Stomach (tissue), 4 donors: ENCODE measurements at regions not wholly inside any gene's neighbourhood (a gene's known extent, or its start where the extent isn't known, plus 50 kb on each side); places are given as distances from the start of the nearest gene placed in this dataset.

Source experiments
- CTCF ChIP-seq, 7 experiments: fragments of 450-650 bp in 4 of 7; fragments of 200-600 bp in 3 of 7; sonication (generic) in 3 of 7; IDR thresholded peaks; one replicate each; pipeline ENCODE4 v1.5.1; 2016 to 2019; ENCODE audit warnings: antibody characterized with exemption in 7 of 7, control low read depth in 2 of 7, mild to moderate bottlenecking in 1 of 7
- POLR2A ChIP-seq, 4 donors: fragments of 450-650 bp; IDR thresholded peaks; one replicate each; pipeline ENCODE4 v1.6.1; 2016; ENCODE audit warnings: antibody characterized with exemption in 4 of 4, control low read depth in 2 of 4, mild to moderate bottlenecking in 1 of 4, moderate library complexity in 1 of 4
- POLR2AphosphoS5 ChIP-seq, 3 donors: sonication (generic); formaldehyde crosslinking; IDR thresholded peaks; one replicate each; pipeline ENCODE4 v1.6.1; 2016; ENCODE audit warnings: antibody characterized with exemption in 3 of 3

DNA sequence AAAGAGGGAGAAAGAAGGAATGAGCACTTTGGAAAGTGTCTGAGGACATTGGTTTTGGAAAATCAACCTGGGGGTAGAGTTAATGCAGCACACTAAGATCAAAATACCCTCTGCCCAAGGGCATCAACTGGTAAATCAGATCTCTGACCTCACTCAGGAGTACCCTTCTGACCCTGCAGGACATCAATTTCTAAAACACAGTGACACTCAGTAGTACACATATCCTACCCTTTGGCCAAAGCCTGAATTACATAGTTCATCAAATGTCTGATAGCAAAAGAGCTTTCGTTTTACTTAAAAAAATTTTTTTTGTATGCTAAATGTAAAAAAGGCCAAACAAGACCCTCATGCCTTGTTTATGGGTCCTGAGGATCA, 118.4 kb upstream of the CTNNA2 start:
- no peak for TF ChIP-seq POLR2AphosphoS5 (IDR thresholded peaks at IDR 0.05)
- TF ChIP-seq CTCF (IDR thresholded peaks at IDR 0.05), result no peak
- TF ChIP-seq POLR2A (IDR thresholded peaks at IDR 0.05), result no peak
